OCI-LY1 (cell line): ENCODE measurements at regions not wholly inside any gene's neighbourhood (a gene's known extent, or its start where the extent isn't known, plus 50 kb on each side); places are given as distances from the start of the nearest gene placed in this dataset.

Experiments
- H2AFZ ChIP-seq: fragments of 200-600 bp; sonication (generic), shearing (Covaris generic); 2 replicates; pipeline ENCODE4 v1.6.0; 2014; ENCODE audit warnings: antibody characterized with exemption, mild to moderate bottlenecking, low read length
- H3F3A ChIP-seq: fragments of 200-600 bp; sonication (generic), shearing (Covaris generic); 2 replicates; pipeline ENCODE4 v1.6.0; 2014; ENCODE audit warnings: mild to moderate bottlenecking, antibody characterized with exemption, low read length, moderate library complexity; ENCODE audit not compliant: insufficient read depth
- H3K27ac ChIP-seq: fragments of 200-600 bp; sonication (generic); 2 replicates; pipeline ENCODE4 v1.5.1; 2014; ENCODE audit warnings: low read length, mixed run types, mild to moderate bottlenecking, low read depth; ENCODE audit not compliant: poor library complexity, severe bottlenecking
- H3K27me3 ChIP-seq: fragments of 200-600 bp; sonication (generic); 2 replicates; pipeline ENCODE4 v1.6.0; 2014; ENCODE audit warnings: antibody characterized with exemption, mild to moderate bottlenecking, low read length, moderate library complexity; ENCODE audit not compliant: insufficient read depth
- H3K36me3 ChIP-seq: fragments of 200-600 bp; sonication (generic); 2 replicates; pipeline ENCODE4 v1.6.1; 2014; ENCODE audit warnings: mild to moderate bottlenecking, antibody characterized with exemption, low read length, moderate library complexity, mixed read lengths; ENCODE audit not compliant: insufficient read depth
- H3K4me1 ChIP-seq: fragments of 200-600 bp; sonication (generic); 2 replicates; pipeline ENCODE4 v1.5.1; 2014; ENCODE audit warnings: mild to moderate bottlenecking, low read length, moderate library complexity; ENCODE audit not compliant: insufficient read depth, severe bottlenecking
- H3K4me2 ChIP-seq: fragments of 200-600 bp; sonication (generic), shearing (Covaris generic); 2 replicates; pipeline ENCODE4 v1.6.1; 2014; ENCODE audit warnings: low read length
- H3K4me3 ChIP-seq: fragments of 200-600 bp; sonication (generic); 2 replicates; pipeline ENCODE4 v1.5.1; 2014; ENCODE audit warnings: low read length, low read depth, mild to moderate bottlenecking, mixed read lengths; ENCODE audit not compliant: poor library complexity, severe bottlenecking
- H3K79me2 ChIP-seq: fragments of 200-600 bp; shearing (Covaris generic); 2 replicates; pipeline ENCODE4 v1.6.1; 2016; ENCODE audit warnings: mixed run types, low read length, mixed read lengths; ENCODE audit not compliant: insufficient read depth
- H3K9ac ChIP-seq: fragments of 200-600 bp; sonication (generic), shearing (Covaris generic); 2 replicates; pipeline ENCODE4 v1.6.1; 2014; ENCODE audit warnings: mild to moderate bottlenecking, low read length, mixed read lengths
- H3K9me2 ChIP-seq: fragments of 200-600 bp; sonication (generic), shearing (Covaris generic); 2 replicates; pipeline ENCODE4 v1.6.1; 2014; ENCODE audit warnings: low read depth, mild to moderate bottlenecking, low read length, mixed read lengths
- H3K9me3 ChIP-seq: fragments of 200-600 bp; shearing (Covaris generic); 2 replicates; pipeline ENCODE4 v1.6.1; 2014; ENCODE audit warnings: low read length, mixed read lengths
- H4K20me1 ChIP-seq: fragments of 200-600 bp; sonication (generic), shearing (Covaris generic); 2 replicates; pipeline ENCODE4 v1.6.0; 2016; ENCODE audit warnings: mild to moderate bottlenecking, low read length; ENCODE audit not compliant: insufficient read depth
- CTCF ChIP-seq: fragments of 200-600 bp; sonication (generic), shearing (Covaris generic); IDR thresholded peaks from 2 replicates; pipeline ENCODE4 v1.5.1; 2017; ENCODE audit warnings: mild to moderate bottlenecking, antibody characterized with exemption, low read length, moderate library complexity, mixed read lengths
- EZH2 ChIP-seq: fragments of 200-600 bp; sonication (generic), shearing (Covaris generic); IDR thresholded peaks from 2 replicates; pipeline ENCODE4 v1.8.0; 2017; ENCODE audit warnings: borderline replicate concordance, mixed run types, mild to moderate bottlenecking, antibody characterized with exemption, low read length, moderate library complexity, mixed read lengths

GRCh38 chr10:56116684-56117083 lies 244.4 kb downstream of the ZWINT start:
- no peaks in the 10 kb centered on the region for H3F3A ChIP-seq
- H3K4me2 ChIP-seq: no peak overlapping the region
- no peaks in the 10 kb centered on the region for H3K36me3 ChIP-seq
- no peak overlapping the region for H3K9ac ChIP-seq
- H3K4me3 ChIP-seq: no peak overlapping the region
- H4K20me1 ChIP-seq: no peaks in the 10 kb centered on the region
- no peak overlapping the region for H3K27ac ChIP-seq
- no peak overlapping the region for H2AFZ ChIP-seq
- no peaks in the 10 kb centered on the region for H3K4me1 ChIP-seq
- TF ChIP-seq CTCF: peak; percentile 53; the same call in 1 of the 2 replicates
- TF ChIP-seq EZH2: no peak
- no peaks in the 10 kb centered on the region for H3K9me2 ChIP-seq
- H3K79me2 ChIP-seq: no peaks in the 10 kb centered on the region
- H3K9me3 ChIP-seq: no peaks in the 10 kb centered on the region
- H3K27me3 ChIP-seq: no peaks in the 10 kb centered on the region

- H3K79me2 ChIP-seq: no peaks in the 10 kb centered on the region
- TF ChIP-seq CTCF (no peak), EZH2 (no peak)
- no peak overlapping the region for H2AFZ ChIP-seq
- no peak overlapping the region for H3K27ac ChIP-seq
- no peaks in the 10 kb centered on the region for H3K27me3 ChIP-seq
- H3F3A ChIP-seq: no peaks in the 10 kb centered on the region
- no peaks in the 10 kb centered on the region for H3K4me1 ChIP-seq
- H3K9ac ChIP-seq: no peak overlapping the region
- no peaks in the 10 kb centered on the region for H3K36me3 ChIP-seq
- H3K4me2 ChIP-seq: no peak overlapping the region
- no peaks in the 10 kb centered on the region for H3K9me2 ChIP-seq
- no peak overlapping the region for H3K4me3 ChIP-seq
- H3K9me3 ChIP-seq: no peaks in the 10 kb centered on the region
- H4K20me1 ChIP-seq: no peaks in the 10 kb centered on the region
Measured at GRCh38 chr10:56109454-56109853, 251.6 kb downstream of the ZWINT start.

- no peaks in the 10 kb centered on the region for H3K9me2 ChIP-seq
- H3K27me3 ChIP-seq: no peaks in the 10 kb centered on the region
- no peaks in the 10 kb centered on the region for H4K20me1 ChIP-seq
- no peaks in the 10 kb centered on the region for H3K9me3 ChIP-seq
- H3K27ac ChIP-seq: no peak overlapping the region
- H2AFZ ChIP-seq: no peak overlapping the region
- no peak for TF ChIP-seq EZH2
- no peak for TF ChIP-seq CTCF
- no peak overlapping the region for H3K4me3 ChIP-seq
- no peaks in the 10 kb centered on the region for H3K4me1 ChIP-seq
- H3F3A ChIP-seq: no peaks in the 10 kb centered on the region
- H3K4me2 ChIP-seq: no peak overlapping the region
- H3K36me3 ChIP-seq: no peaks in the 10 kb centered on the region
- no peak overlapping the region for H3K9ac ChIP-seq
- H3K79me2 ChIP-seq: no peaks in the 10 kb centered on the region
Measured at GRCh38 chr10:56104923-56105322, 256.1 kb downstream of the ZWINT start.
